MM.1S (cell line): ENCODE measurements at regions not wholly inside any gene's neighbourhood (a gene's known extent, or its start where the extent isn't known, plus 50 kb on each side); places are given as distances from the start of the nearest gene placed in this dataset.
"Not testable (repeated sequence)": the region's sequence is repeated elsewhere in the genome, so short reads cannot be mapped to it uniquely, and the experiment has no call there.

Source experiments
- DNase-seq: peaks from one replicate; pipeline ENCODE4 v3.0.0-alpha.2; 2015
- H2AFZ ChIP-seq: fragments of 300-600 bp; sonication (generic); 2 replicates; pipeline ENCODE4 v1.6.0; 2016; ENCODE audit warnings: antibody characterized with exemption, low read length
- H3F3A ChIP-seq: fragments of 300-600 bp; sonication (generic); 2 replicates; pipeline ENCODE4 v1.6.1; 2016; ENCODE audit warnings: mild to moderate bottlenecking, antibody characterized with exemption, low read length, moderate library complexity, mixed read lengths; ENCODE audit not compliant: insufficient read depth
- H3K27ac ChIP-seq: fragments of 300-600 bp; sonication (generic); 2 replicates; pipeline ENCODE4 v1.5.1; 2016; ENCODE audit warnings: mild to moderate bottlenecking, low read length
- H3K27me3 ChIP-seq: fragments of 300-600 bp; sonication (generic); replicated peaks from 2 replicates; pipeline ENCODE4 v1.6.0; 2016; ENCODE audit warnings: low read length; ENCODE audit not compliant: insufficient read depth
- H3K36me3 ChIP-seq: fragments of 300-600 bp; sonication (generic); replicated peaks from 2 replicates; pipeline ENCODE4 v1.6.1; 2016; ENCODE audit warnings: mild to moderate bottlenecking, low read length, mixed read lengths; ENCODE audit not compliant: insufficient read depth
- H3K4me1 ChIP-seq: fragments of 300-600 bp; sonication (generic); 2 replicates; pipeline ENCODE4 v1.6.1; 2016; ENCODE audit warnings: low read length, mixed read lengths
- H3K4me2 ChIP-seq: fragments of 300-600 bp; sonication (generic); 2 replicates; pipeline ENCODE4 v1.6.0; 2016; ENCODE audit warnings: low read depth, low read length
- H3K4me3 ChIP-seq: fragments of 300-600 bp; sonication (generic); 2 replicates; pipeline ENCODE4 v1.5.1; 2016; ENCODE audit warnings: low read length, mixed read lengths
- H3K79me2 ChIP-seq: fragments of 300-600 bp; sonication (generic); 2 replicates; pipeline ENCODE4 v1.6.1; 2016; ENCODE audit warnings: mixed run types, low read length, mixed read lengths
- H3K9ac ChIP-seq: fragments of 300-600 bp; sonication (generic); 2 replicates; pipeline ENCODE4 v1.6.1; 2016; ENCODE audit warnings: low read length, mixed read lengths
- H3K9me2 ChIP-seq: fragments of 300-600 bp; sonication (generic); replicated peaks from 2 replicates; pipeline ENCODE4 v1.6.1; 2016; ENCODE audit warnings: mild to moderate bottlenecking, low read length, mixed read lengths; ENCODE audit not compliant: insufficient read depth
- H3K9me3 ChIP-seq: fragments of 300-600 bp; sonication (generic); replicated peaks from 2 replicates; pipeline ENCODE4 v1.6.1; 2016; ENCODE audit warnings: mild to moderate bottlenecking, low read length, mixed read lengths; ENCODE audit not compliant: insufficient read depth
- H4K20me1 ChIP-seq: fragments of 300-600 bp; sonication (generic); 2 replicates; pipeline ENCODE4 v1.6.1; 2016; ENCODE audit warnings: mild to moderate bottlenecking, low read length, moderate library complexity, mixed read lengths; ENCODE audit not compliant: insufficient read depth
- EZH2 ChIP-seq: fragments of 300-600 bp; sonication (generic); optimal IDR thresholded peaks from 2 replicates; pipeline ENCODE3; 2017; ENCODE audit warnings: low read depth, mild to moderate bottlenecking, antibody characterized with exemption, low read length, mixed read lengths
- EZH2phosphoT487 ChIP-seq: fragments of 300-600 bp; sonication (generic); IDR thresholded peaks from 2 replicates; pipeline ENCODE4 v1.6.1; 2018; ENCODE audit warnings: antibody characterized with exemption, low read length
- TF ChIP-seq, protein P1 (sequence below): fragments of 300-600 bp; sonication (generic); IDR thresholded peaks from 2 replicates; pipeline ENCODE4 v1.5.1; 2016; ENCODE audit warnings: antibody characterized with exemption, low read length, mixed read lengths

DNA sequence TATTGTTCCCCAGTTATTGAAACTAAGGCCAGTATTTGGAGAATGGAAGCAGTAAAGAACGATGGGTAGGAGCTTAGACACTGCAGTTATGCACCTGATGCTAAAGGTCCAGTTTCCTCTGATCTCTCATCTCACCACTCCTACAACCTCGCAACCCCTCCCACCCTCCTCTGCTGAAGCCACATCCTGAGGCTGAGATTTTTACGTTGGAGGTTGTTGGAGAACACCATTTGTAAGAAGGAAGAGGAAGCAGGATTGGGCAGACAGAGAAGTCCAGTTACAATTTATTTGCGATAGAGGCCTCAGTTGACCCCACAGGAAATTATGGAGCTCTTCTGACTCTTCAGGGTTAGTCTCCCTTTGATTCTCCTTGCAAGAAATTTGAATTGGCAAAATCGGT lies 54.3 kb upstream of the NDUFV2 start:
- TF ChIP-seq EZH2 (no peak), EZH2phosphoT487 (no peak)
- TF ChIP-seq, protein P1, sequence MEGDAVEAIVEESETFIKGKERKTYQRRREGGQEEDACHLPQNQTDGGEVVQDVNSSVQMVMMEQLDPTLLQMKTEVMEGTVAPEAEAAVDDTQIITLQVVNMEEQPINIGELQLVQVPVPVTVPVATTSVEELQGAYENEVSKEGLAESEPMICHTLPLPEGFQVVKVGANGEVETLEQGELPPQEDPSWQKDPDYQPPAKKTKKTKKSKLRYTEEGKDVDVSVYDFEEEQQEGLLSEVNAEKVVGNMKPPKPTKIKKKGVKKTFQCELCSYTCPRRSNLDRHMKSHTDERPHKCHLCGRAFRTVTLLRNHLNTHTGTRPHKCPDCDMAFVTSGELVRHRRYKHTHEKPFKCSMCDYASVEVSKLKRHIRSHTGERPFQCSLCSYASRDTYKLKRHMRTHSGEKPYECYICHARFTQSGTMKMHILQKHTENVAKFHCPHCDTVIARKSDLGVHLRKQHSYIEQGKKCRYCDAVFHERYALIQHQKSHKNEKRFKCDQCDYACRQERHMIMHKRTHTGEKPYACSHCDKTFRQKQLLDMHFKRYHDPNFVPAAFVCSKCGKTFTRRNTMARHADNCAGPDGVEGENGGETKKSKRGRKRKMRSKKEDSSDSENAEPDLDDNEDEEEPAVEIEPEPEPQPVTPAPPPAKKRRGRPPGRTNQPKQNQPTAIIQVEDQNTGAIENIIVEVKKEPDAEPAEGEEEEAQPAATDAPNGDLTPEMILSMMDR: no peak

DNA sequence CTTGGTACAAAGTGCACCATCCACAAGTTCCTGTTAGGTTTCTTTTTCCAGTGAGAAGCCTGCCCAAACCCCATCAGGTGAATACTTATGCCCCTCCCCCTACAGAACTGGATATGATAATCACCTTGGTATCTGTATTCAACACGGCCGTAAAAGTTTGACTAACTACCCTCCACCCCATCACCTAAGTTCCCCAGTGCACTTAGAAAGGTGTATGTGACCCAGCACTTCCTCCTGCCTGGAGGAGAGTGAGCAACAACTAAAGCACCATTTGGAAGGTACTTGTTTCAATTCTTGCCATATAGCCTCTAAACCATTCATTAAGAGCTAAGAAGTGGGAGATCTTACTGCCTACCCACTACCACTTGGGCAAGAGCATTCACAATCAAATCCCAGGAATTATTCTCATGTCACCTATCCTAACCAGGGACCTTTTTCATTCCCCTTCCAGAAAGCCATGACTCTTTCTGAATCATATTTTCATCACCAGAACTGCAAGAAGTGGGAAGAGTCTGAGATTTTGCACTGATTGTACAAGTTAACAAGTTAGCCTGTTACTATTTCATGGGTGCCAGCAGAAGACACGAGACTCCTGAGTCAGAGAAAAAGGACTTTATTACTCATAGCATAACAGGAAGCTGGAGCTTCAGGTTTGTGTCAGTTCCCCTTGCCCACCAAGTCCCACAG lies 53.5 kb upstream of the NDUFV2 start:
- no peaks in the 10 kb centered on the region for H4K20me1 ChIP-seq
- H3K4me2 ChIP-seq: no peak overlapping the region
- H3K4me3 ChIP-seq: no peak overlapping the region
- H3K9me3 ChIP-seq: no peaks in the 10 kb centered on the region
- H3K27me3 ChIP-seq: no peaks in the 10 kb centered on the region
- H2AFZ ChIP-seq: no peak overlapping the region
- no peak for TF ChIP-seq EZH2phosphoT487
- TF ChIP-seq, protein P1: no peak
- TF ChIP-seq EZH2: no peak
- H3F3A ChIP-seq: no peaks in the 10 kb centered on the region
- no peaks in the 10 kb centered on the region for H3K9me2 ChIP-seq
- no peaks in the 10 kb centered on the region for H3K4me1 ChIP-seq
- no peaks in the 10 kb centered on the region for H3K79me2 ChIP-seq
- no peaks in the 10 kb centered on the region for H3K36me3 ChIP-seq
- no peak for DNase-seq
- H3K9ac ChIP-seq: no peak overlapping the region
- no peak overlapping the region for H3K27ac ChIP-seq

More for the DNA sequence above, 54.3 kb upstream of the NDUFV2 start:
- Histone ChIP-seq H3K79me2 (no peaks in the 10 kb centered on the region), H3K4me2 (no peak overlapping the region), H3K9me3 (no peaks in the 10 kb centered on the region), H3K36me3 (no peaks in the 10 kb centered on the region), H3K27me3 (no peaks in the 10 kb centered on the region), H3K9me2 (no peaks in the 10 kb centered on the region), H3K4me3 (no peak overlapping the region), H2AFZ (no peak overlapping the region), H3K9ac (no peak overlapping the region), H4K20me1 (no peaks in the 10 kb centered on the region), H3F3A (no peaks in the 10 kb centered on the region), H3K27ac (no peak overlapping the region), H3K4me1 (no peaks in the 10 kb centered on the region)
- no peak for DNase-seq

DNA sequence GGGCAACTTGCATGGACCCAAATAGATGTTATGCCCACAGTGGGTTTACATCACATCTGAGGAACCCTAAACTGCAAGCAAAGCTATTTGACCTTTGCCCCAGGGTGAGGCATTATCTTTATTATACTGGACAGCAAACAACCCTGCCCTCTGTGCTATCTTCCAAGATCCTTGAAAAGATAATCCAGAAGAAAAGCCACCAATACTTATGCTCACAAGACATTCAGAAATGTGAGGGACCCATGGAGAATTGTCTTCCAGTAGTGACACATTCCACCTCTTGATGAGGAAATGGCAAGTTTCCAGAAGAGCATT lies 53.0 kb upstream of the NDUFV2 start:
- no peak overlapping the region for H3K4me2 ChIP-seq
- no peak for DNase-seq

DNA sequence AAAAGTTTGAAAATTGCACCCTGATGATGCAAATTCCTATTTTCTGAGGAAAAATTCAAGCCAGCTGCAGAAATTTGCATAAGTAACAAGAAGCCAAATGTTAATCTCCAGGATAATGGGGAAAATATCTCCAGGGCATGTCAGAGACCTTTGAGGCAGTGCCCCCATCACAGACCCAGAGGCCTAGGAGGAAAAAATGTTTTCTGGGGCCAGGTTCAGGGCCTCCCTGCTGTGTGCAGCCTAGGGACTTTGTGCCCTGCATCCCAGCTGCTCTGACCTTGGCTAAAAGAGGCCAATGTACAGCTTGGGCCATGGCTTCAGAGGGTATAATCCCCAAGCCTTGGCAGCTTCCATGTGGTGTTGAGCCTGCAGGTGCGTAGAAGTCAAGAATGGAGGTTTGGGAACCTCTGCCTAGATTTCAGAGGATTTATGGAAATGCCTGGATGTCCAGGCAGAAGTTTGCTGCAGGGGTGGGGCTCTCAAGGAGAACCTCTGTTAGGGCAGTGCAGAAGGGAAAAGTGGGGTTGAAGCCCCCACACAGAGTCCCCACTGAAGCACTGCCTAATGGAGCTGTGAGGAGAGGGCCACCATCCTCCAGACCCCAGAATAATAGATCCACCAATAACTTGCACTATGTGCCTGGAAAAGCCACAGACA lies 51.7 kb upstream of the NDUFV2 start:
- H3K36me3 ChIP-seq, H3K9me2 ChIP-seq, H3K9ac ChIP-seq, H3K27me3 ChIP-seq, H3K79me2 ChIP-seq, H3K4me2 ChIP-seq, H3K4me1 ChIP-seq, H3K4me3 ChIP-seq, H4K20me1 ChIP-seq, H3K9me3 ChIP-seq, H3F3A ChIP-seq, H3K27ac ChIP-seq, H2AFZ ChIP-seq, DNase-seq: not testable (repeated sequence)

More for the DNA sequence above, 53.0 kb upstream of the NDUFV2 start:
- Histone ChIP-seq H3F3A (no peaks in the 10 kb centered on the region), H2AFZ (no peak overlapping the region), H3K79me2 (no peaks in the 10 kb centered on the region), H4K20me1 (no peaks in the 10 kb centered on the region), H3K27ac (no peak overlapping the region), H3K9me2 (no peaks in the 10 kb centered on the region), H3K4me3 (no peak overlapping the region), H3K9ac (no peak overlapping the region), H3K4me1 (no peaks in the 10 kb centered on the region), H3K27me3 (no peaks in the 10 kb centered on the region), H3K36me3 (no peaks in the 10 kb centered on the region), H3K9me3 (no peaks in the 10 kb centered on the region)
- no peak for TF ChIP-seq EZH2
- TF ChIP-seq EZH2phosphoT487: no peak
- TF ChIP-seq, protein P1: no peak
